SH-SY5Y (cell line): ENCODE measurements at regions not wholly inside any gene's neighbourhood (a gene's known extent, or its start where the extent isn't known, plus 50 kb on each side); places are given as distances from the start of the nearest gene placed in this dataset.

Experiments
- GATA2 ChIP-seq: IDR thresholded peaks from 2 replicates; pipeline ENCODE4 v1.6.1; 2011; ENCODE audit warnings: mild to moderate bottlenecking, low read depth, low read length
- GATA3 ChIP-seq: IDR thresholded peaks from 2 replicates; pipeline ENCODE4 v1.6.1; 2011; ENCODE audit warnings: low read depth, mild to moderate bottlenecking, low read length, moderate library complexity

DNA sequence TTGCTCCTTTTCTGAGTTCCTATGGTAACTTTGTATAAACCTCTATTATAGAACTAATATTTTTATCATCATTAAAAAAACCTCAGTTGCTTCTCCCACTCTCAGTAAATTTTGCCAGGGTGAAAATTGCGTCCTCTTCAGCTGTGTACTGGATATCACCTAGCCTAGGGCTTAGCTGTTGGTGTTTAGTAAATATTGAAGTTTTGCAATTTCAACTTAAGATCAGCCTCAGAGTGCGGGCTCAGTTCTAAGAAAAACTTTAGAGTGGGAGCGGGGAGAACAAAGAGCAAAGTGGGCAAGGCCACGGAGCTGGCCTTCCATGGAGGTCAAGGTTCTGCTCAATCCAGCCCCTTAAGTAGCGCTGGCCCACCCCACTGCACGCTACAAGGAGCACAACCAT is 488.3 kb upstream of the SPRED2 start:
- TF ChIP-seq GATA3: no peak
- no peak for TF ChIP-seq GATA2
